ENCODE measurements at regions not wholly inside any gene's neighbourhood (a gene's known extent, or its start where the extent isn't known, plus 50 kb on each side); places are given as distances from the start of the nearest gene placed in this dataset.
A peak's percentile ranks its signal among the peaks of the same experiment; 100 is the strongest.

DNA sequence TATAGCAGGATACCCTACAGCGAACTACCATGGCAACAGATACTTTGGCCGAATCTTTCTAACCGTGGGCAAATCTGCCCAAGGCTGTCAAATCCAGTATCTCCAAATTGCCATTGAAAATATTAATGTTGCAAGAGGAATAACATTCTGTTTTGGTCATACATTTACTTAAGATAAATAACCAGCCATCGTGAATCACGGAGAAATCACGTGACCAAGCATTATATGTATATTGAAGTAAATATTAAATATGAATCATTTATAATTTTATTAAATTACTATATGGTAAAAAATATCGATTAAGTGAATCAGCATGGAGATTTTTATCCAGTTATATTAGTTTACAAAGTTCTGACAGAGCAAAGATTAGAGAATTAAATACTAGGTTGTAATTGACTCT lies 714.6 kb upstream of the GJE1 start:
- H3K36me3 ChIP-seq (ENCODE audit: control insufficient read depth, insufficient read depth, low read length), result no peaks in the 10 kb centered on the region
- no peaks in the 10 kb centered on the region for H3K27me3 ChIP-seq (ENCODE audit: control insufficient read depth, insufficient read depth, low read length)
- FAIRE-seq (no peak), DNase-seq (ENCODE audit: low read depth) (no peak)
- TF ChIP-seq, protein P1, sequence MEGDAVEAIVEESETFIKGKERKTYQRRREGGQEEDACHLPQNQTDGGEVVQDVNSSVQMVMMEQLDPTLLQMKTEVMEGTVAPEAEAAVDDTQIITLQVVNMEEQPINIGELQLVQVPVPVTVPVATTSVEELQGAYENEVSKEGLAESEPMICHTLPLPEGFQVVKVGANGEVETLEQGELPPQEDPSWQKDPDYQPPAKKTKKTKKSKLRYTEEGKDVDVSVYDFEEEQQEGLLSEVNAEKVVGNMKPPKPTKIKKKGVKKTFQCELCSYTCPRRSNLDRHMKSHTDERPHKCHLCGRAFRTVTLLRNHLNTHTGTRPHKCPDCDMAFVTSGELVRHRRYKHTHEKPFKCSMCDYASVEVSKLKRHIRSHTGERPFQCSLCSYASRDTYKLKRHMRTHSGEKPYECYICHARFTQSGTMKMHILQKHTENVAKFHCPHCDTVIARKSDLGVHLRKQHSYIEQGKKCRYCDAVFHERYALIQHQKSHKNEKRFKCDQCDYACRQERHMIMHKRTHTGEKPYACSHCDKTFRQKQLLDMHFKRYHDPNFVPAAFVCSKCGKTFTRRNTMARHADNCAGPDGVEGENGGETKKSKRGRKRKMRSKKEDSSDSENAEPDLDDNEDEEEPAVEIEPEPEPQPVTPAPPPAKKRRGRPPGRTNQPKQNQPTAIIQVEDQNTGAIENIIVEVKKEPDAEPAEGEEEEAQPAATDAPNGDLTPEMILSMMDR (IDR thresholded peaks at IDR 0.05; ENCODE audit: insufficient read depth, low read length, severe bottlenecking), result no peak
- no peak overlapping the region for H3K4me3 ChIP-seq (ENCODE audit: low read depth, low read length)

DNA sequence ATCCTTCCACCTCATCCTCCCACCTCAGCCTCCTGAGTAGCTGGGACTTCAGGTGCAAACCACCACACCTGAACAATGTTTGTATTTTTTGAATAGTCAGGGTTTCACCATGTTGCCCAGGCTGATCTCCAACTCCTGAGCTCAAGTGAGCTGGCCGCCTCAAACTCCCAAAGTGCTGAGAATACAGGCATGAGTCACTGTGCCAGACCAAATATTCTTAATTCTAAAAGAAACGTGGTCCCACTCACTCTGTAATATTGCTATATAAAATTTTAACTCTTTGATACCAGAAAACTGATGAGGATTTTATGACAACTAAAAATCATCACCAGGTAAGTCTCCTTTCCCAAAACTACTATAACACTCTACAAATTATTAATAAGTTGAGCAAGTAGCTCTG lies 716.8 kb upstream of the GJE1 start:
- FAIRE-seq, result no peak
- Histone ChIP-seq H3K27me3 (ENCODE audit: control insufficient read depth, insufficient read depth, low read length) (no peaks in the 10 kb centered on the region), H3K4me3 (ENCODE audit: low read depth, low read length) (no peak overlapping the region), H3K36me3 (ENCODE audit: control insufficient read depth, insufficient read depth, low read length) (no peaks in the 10 kb centered on the region)
- DNase-seq (ENCODE audit: low read depth), result peak; percentile 2
- TF ChIP-seq, protein P1 (IDR thresholded peaks at IDR 0.05; ENCODE audit: insufficient read depth, low read length, severe bottlenecking), result no peak

DNA sequence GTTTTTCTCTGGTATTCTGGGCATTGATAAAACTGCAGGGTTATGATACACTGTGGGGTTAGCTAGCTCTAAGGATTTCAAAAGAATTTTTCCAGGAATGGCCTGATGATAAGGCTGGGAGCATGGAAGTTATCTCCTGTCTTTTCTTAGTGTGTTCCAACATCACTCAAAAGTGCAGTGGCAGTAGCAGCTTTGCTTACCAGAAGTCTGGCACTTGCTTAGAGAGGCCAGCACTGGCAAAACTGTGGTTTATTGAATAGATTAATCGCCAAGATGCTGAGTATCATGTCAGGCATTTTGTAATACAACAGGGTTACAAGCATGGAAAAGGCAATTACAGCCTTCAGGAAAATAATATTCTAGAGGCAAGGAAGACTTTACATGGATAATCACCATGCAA lies 719.5 kb upstream of the GJE1 start:
- Histone ChIP-seq H3K36me3 (ENCODE audit: control insufficient read depth, insufficient read depth, low read length) (no peaks in the 10 kb centered on the region), H3K4me3 (ENCODE audit: low read depth, low read length) (no peak overlapping the region), H3K27me3 (ENCODE audit: control insufficient read depth, insufficient read depth, low read length) (no peaks in the 10 kb centered on the region)
- DNase-seq (ENCODE audit: low read depth) (no peak), FAIRE-seq (no peak)
- TF ChIP-seq, protein P1 (IDR thresholded peaks at IDR 0.05; ENCODE audit: insufficient read depth, low read length, severe bottlenecking), result no peak

DNA sequence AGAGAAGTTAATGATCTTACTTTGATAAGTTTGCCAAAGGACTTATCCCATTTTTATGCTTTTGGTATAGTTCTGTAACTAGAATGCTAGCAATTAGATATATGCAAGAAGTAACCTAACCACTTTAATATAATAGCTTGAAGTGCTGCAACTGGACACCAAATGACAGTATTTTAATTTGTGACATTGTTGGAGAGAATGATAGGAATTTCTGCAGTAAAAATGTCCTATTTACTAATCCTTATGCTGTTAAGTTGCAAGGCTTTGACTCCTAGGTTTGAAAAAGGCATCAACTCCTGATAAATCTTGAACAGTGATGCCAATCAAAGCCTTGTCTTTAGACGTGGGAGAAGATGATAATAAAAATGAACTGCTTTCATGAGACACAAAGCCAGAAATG lies 726.0 kb upstream of the GJE1 start:
- DNase-seq (ENCODE audit: low read depth) (no peak), FAIRE-seq (no peak)
- H3K27me3 ChIP-seq (ENCODE audit: control insufficient read depth, insufficient read depth, low read length), result no peaks in the 10 kb centered on the region
- no peak overlapping the region for H3K4me3 ChIP-seq (ENCODE audit: low read depth, low read length)
- TF ChIP-seq, protein P1 (IDR thresholded peaks at IDR 0.05; ENCODE audit: insufficient read depth, low read length, severe bottlenecking), result no peak
- H3K36me3 ChIP-seq (ENCODE audit: control insufficient read depth, insufficient read depth, low read length), result no peaks in the 10 kb centered on the region

DNA sequence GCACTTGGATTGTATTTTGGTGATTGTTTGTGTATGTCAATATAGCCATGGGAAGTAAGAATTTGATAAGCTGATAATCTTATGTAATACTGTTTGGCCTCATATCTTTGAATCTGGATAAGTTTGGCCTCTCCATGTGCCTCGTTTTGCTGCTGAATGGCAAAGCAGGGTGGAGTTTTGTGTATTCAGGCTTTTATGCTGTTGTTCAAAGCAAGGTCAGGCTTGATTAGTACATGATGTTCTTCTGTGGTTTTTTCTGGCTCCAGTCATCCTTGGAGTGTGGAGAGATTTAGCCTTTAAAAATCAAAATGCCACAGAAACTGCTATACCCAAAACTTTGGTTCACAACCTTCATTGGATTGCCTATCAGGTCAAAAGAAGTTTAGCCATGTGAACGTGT lies 728.9 kb upstream of the GJE1 start:
- Histone ChIP-seq H3K27me3 (ENCODE audit: control insufficient read depth, insufficient read depth, low read length) (no peaks in the 10 kb centered on the region), H3K36me3 (ENCODE audit: control insufficient read depth, insufficient read depth, low read length) (no peaks in the 10 kb centered on the region), H3K4me3 (ENCODE audit: low read depth, low read length) (no peak overlapping the region)
- TF ChIP-seq, protein P1 (IDR thresholded peaks at IDR 0.05; ENCODE audit: insufficient read depth, low read length, severe bottlenecking), result no peak
- peak; percentile 77 for FAIRE-seq
- DNase-seq (ENCODE audit: low read depth), result peak; percentile 8

GRCh38 chr6:141403103-141403502 lies 729.6 kb upstream of the GJE1 start:
- Histone ChIP-seq H3K27me3 (ENCODE audit: control insufficient read depth, insufficient read depth, low read length) (no peaks in the 10 kb centered on the region), H3K4me3 (ENCODE audit: low read depth, low read length) (no peak overlapping the region), H3K36me3 (ENCODE audit: control insufficient read depth, insufficient read depth, low read length) (no peaks in the 10 kb centered on the region)
- TF ChIP-seq, protein P1 (IDR thresholded peaks at IDR 0.05; ENCODE audit: insufficient read depth, low read length, severe bottlenecking), result no peak
- FAIRE-seq (no peak), DNase-seq (ENCODE audit: low read depth) (no peak)

Measured in bronchial epithelial cell (primary cell).